Upper lobe of left lung (tissue), 4 donors: ENCODE measurements at regions not wholly inside any gene's neighbourhood (a gene's known extent, or its start where the extent isn't known, plus 50 kb on each side); places are given as distances from the start of the nearest gene placed in this dataset.

Experiments
- CTCF ChIP-seq, 6 experiments: fragments of 450-650 bp in 4 of 6; fragments of 200-600 bp in 2 of 6; sonication (generic) in 2 of 6; IDR thresholded peaks; one replicate each; pipeline ENCODE4 v1.5.1; 2016 to 2019; ENCODE audit warnings: antibody characterized with exemption in 6 of 6
- POLR2A ChIP-seq, 4 donors: fragments of 450-650 bp; IDR thresholded peaks; one replicate each; pipeline ENCODE4 v1.5.1; 2016 to 2017; ENCODE audit warnings: antibody characterized with exemption in 4 of 4, mild to moderate bottlenecking in 2 of 4
- POLR2AphosphoS5 ChIP-seq, 2 donors: sonication (generic); formaldehyde crosslinking; IDR thresholded peaks; one replicate each; pipeline ENCODE4 v1.5.1; 2017; ENCODE audit warnings: antibody characterized with exemption in 2 of 2

GRCh38 chrX:10756441-10756840, 136.1 kb upstream of the MID1 start:
- no peak for TF ChIP-seq POLR2A (IDR thresholded peaks at IDR 0.05)
- no peak for TF ChIP-seq CTCF (IDR thresholded peaks at IDR 0.05)
- TF ChIP-seq POLR2AphosphoS5 (IDR thresholded peaks at IDR 0.05) = no peak
